Neural cell (in vitro differentiated cells): ENCODE measurements at regions not wholly inside any gene's neighbourhood (a gene's known extent, or its start where the extent isn't known, plus 50 kb on each side); places are given as distances from the start of the nearest gene placed in this dataset.

Experiments used
- H2AFZ ChIP-seq: fragments of 200-600, 300-800 bp; sonication (generic), shearing (Covaris generic); 2 replicates; pipeline ENCODE4 v1.6.0; 2014; ENCODE audit warnings: low read depth, mild to moderate bottlenecking, antibody characterized with exemption, low read length, moderate library complexity
- H3F3A ChIP-seq: fragments of 200-600 bp; shearing (Covaris generic); 2 replicates; pipeline ENCODE4 v1.6.1; 2016; ENCODE audit warnings: mild to moderate bottlenecking, moderate library complexity, mixed read lengths, antibody characterized with exemption, low read length; ENCODE audit not compliant: insufficient read depth, poor library complexity, severe bottlenecking
- H3K27ac ChIP-seq: fragments of 200-600, 300-800 bp; sonication (generic), shearing (Covaris generic); 2 replicates; pipeline ENCODE4 v1.5.1; 2014; ENCODE audit warnings: mild to moderate bottlenecking, low read length, moderate library complexity
- H3K27me3 ChIP-seq: fragments of 300-800, 200-600 bp; sonication (generic), shearing (Covaris generic); 2 replicates; pipeline ENCODE4 v1.6.0; 2014; ENCODE audit warnings: mild to moderate bottlenecking, low read depth, low read length, moderate library complexity; ENCODE audit not compliant: insufficient read depth
- H3K36me3 ChIP-seq: fragments of 300-800, 200-600 bp; sonication (generic), shearing (Covaris generic); 2 replicates; pipeline ENCODE4 v1.5.1; 2014; ENCODE audit warnings: mild to moderate bottlenecking, antibody characterized with exemption, low read length, moderate library complexity; ENCODE audit not compliant: insufficient read depth
- H3K4me2 ChIP-seq: fragments of 300-800, 200-600 bp; sonication (generic), shearing (Covaris generic); 2 replicates; pipeline ENCODE4 v1.6.0; 2014; ENCODE audit warnings: mild to moderate bottlenecking, low read length
- H3K4me3 ChIP-seq: fragments of 300-800, 200-600 bp; sonication (generic), shearing (Covaris generic); 2 replicates; pipeline ENCODE4 v1.5.1; 2014; ENCODE audit warnings: mild to moderate bottlenecking, low read length, moderate library complexity
- H3K79me2 ChIP-seq: fragments of 200-600 bp; shearing (Covaris generic); replicated peaks from 2 replicates; pipeline ENCODE4 v1.6.0; 2014; ENCODE audit warnings: mild to moderate bottlenecking, low read length, moderate library complexity; ENCODE audit not compliant: insufficient read depth
- H3K9ac ChIP-seq: fragments of 300-800, 200-600 bp; sonication (generic), shearing (Covaris generic); 2 replicates; pipeline ENCODE4 v1.6.1; 2016; ENCODE audit warnings: mild to moderate bottlenecking, low read length, mixed read lengths
- H3K9me2 ChIP-seq: fragments of 200-600 bp; shearing (Covaris generic); 2 replicates; pipeline ENCODE4 v1.6.1; 2016; ENCODE audit warnings: mild to moderate bottlenecking, low read length, mixed read lengths; ENCODE audit not compliant: insufficient read depth
- H3K9me3 ChIP-seq: fragments of 200-600, 300-800 bp; sonication (generic), shearing (Covaris generic); 2 replicates; pipeline ENCODE4 v1.6.1; 2016; ENCODE audit warnings: mild to moderate bottlenecking, mixed run types, low read length, moderate library complexity, mixed read lengths
- H4K20me1 ChIP-seq: fragments of 200-600 bp; shearing (Covaris generic); 2 replicates; pipeline ENCODE4 v1.6.1; 2016; ENCODE audit warnings: mild to moderate bottlenecking, mixed run types; ENCODE audit not compliant: insufficient read depth
- CTCF ChIP-seq: fragments of 450-650 bp; IDR thresholded peaks from 2 replicates; pipeline ENCODE4 v1.5.1; 2014; ENCODE audit warnings: antibody characterized with exemption, mild to moderate bottlenecking, moderate library complexity; ENCODE audit not compliant: poor library complexity, severe bottlenecking
- EP300 ChIP-seq: fragments of 450-650 bp; conservative IDR thresholded peaks from 2 replicates; pipeline ENCODE4 v1.6.1; 2014; ENCODE audit warnings: antibody characterized with exemption, mild to moderate bottlenecking, moderate library complexity; ENCODE audit not compliant: poor library complexity, severe bottlenecking
- EZH2 ChIP-seq: fragments of 200-600, 300-800 bp; shearing (Covaris generic), sonication (generic); IDR thresholded peaks from 2 replicates; pipeline ENCODE4 v1.6.1; 2014; ENCODE audit warnings: antibody characterized with exemption, low read length, borderline replicate concordance, mild to moderate bottlenecking; ENCODE audit not compliant: insufficient read depth, poor library complexity, severe bottlenecking
- MXI1 ChIP-seq: fragments of 450-650 bp; conservative IDR thresholded peaks from 2 replicates; pipeline ENCODE4 v1.6.1; 2014; ENCODE audit warnings: antibody characterized with exemption, mild to moderate bottlenecking; ENCODE audit not compliant: poor library complexity, severe bottlenecking
- POLR2AphosphoS5 ChIP-seq: IDR thresholded peaks from 2 replicates; pipeline ENCODE4 v1.6.1; 2012
- RAD21 ChIP-seq: fragments of 450-650 bp; conservative IDR thresholded peaks from 2 replicates; pipeline ENCODE4 v1.6.1; 2014; ENCODE audit warnings: antibody characterized with exemption, mild to moderate bottlenecking, moderate library complexity
- REST ChIP-seq: IDR thresholded peaks from 2 replicates; pipeline ENCODE4 v1.6.1; 2012; ENCODE audit warnings: borderline replicate concordance
- SMC3 ChIP-seq: fragments of 450-650 bp; conservative IDR thresholded peaks from 2 replicates; pipeline ENCODE4 v1.6.1; 2014; ENCODE audit warnings: antibody characterized with exemption, mild to moderate bottlenecking, moderate library complexity; ENCODE audit not compliant: poor library complexity
- TAF1 ChIP-seq: IDR thresholded peaks from 2 replicates; pipeline ENCODE4 v1.6.1; 2012; ENCODE audit warnings: low read depth

GRCh38 chr3:115478359-115478758, 145.0 kb upstream of the GAP43 start:
- Histone ChIP-seq H3K9ac (no peak overlapping the region), H3K27ac (no peak overlapping the region), H3K9me3 (no peaks in the 10 kb centered on the region), H3K4me2 (no peak overlapping the region), H4K20me1 (no peaks in the 10 kb centered on the region), H3K27me3 (no peaks in the 10 kb centered on the region), H3K79me2 (no peaks in the 10 kb centered on the region), H2AFZ (no peak overlapping the region), H3F3A (peaks cover 11% of the 10 kb centered on the region), H3K36me3 (no peaks in the 10 kb centered on the region), H3K9me2 (no peaks in the 10 kb centered on the region), H3K4me3 (no peak overlapping the region)
- no peak for TF ChIP-seq TAF1
- TF ChIP-seq EZH2: no peak
- no peak for TF ChIP-seq REST
- TF ChIP-seq MXI1: no peak
- TF ChIP-seq EP300: no peak
- no peak for TF ChIP-seq CTCF
- TF ChIP-seq RAD21: no peak

GRCh38 chr3:115486880-115487279, 136.4 kb upstream of the GAP43 start:
- Histone ChIP-seq H3K36me3 (no peaks in the 10 kb centered on the region), H3K9me2 (no peaks in the 10 kb centered on the region), H4K20me1 (no peaks in the 10 kb centered on the region), H3K4me3 (no peak overlapping the region), H3K27me3 (no peaks in the 10 kb centered on the region), H3K9me3 (no peaks in the 10 kb centered on the region), H3K4me2 (no peak overlapping the region), H3F3A (no peaks in the 10 kb centered on the region), H3K9ac (no peak overlapping the region), H2AFZ (no peak overlapping the region), H3K27ac (no peak overlapping the region), H3K79me2 (no peaks in the 10 kb centered on the region)
- TF ChIP-seq EP300: no peak
- TF ChIP-seq RAD21: no peak
- TF ChIP-seq SMC3: no peak
- TF ChIP-seq MXI1: no peak
- no peak for TF ChIP-seq REST
- TF ChIP-seq EZH2: no peak
- no peak for TF ChIP-seq TAF1
- no peak for TF ChIP-seq POLR2AphosphoS5
- no peak for TF ChIP-seq CTCF
